ENCODE measurements at regions not wholly inside any gene's neighbourhood (a gene's known extent, or its start where the extent isn't known, plus 50 kb on each side); places are given as distances from the start of the nearest gene placed in this dataset.

DNA sequence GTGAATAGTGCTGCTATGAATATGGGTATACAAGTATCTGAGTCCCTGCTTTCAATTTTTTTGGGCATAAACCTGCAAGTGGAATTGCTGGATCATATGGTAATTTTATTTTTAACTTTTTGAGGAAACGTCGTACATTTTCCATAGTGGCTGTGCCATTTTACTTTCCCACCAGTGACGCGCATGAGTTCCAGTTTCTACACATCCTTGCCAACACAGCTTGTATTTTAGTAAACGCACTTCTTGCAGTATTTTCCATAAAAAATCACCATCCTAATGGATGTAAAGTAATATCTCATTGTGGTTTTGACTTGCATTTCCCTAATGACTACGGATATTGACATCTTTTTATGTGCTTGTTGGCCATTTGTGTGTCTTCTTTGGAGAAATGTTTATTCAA lies 105.0 kb downstream of the NFKBIZ start:
- Histone ChIP-seq H3K27ac (ENCODE audit: low read depth, low read length) (no peak overlapping the region), H3K4me3 (ENCODE audit: low read length) (no peak overlapping the region), H3K36me3 (ENCODE audit: insufficient read depth, low read length) (no peaks in the 10 kb centered on the region), H3K27me3 (ENCODE audit: insufficient read depth, low read length, poor library complexity, severe bottlenecking) (no peaks in the 10 kb centered on the region), H3K4me1 (ENCODE audit: insufficient read depth, low read length) (no peaks in the 10 kb centered on the region), H3K9me3 (ENCODE audit: low read length) (no peaks in the 10 kb centered on the region)
- Mint-ChIP-seq H3K27ac (no peak overlapping the region), H3K27me3 (peaks cover under 1 to 22% of the 10 kb centered on the region in 2 donors), H3K36me3 (peaks cover 0 to 12% (median 5%) of the 10 kb centered on the region in 3 donors), H3K4me1 (peaks cover 0 to 5% (median 4%) of the 10 kb centered on the region in 3 donors), H3K4me3 (no peak overlapping the region), H3K9me3 (no peaks in the 10 kb centered on the region)
- no peak for DNase-seq
- CTCF ChIA-PET = no interaction called here
- POLR2A ChIA-PET = no interaction called here

DNA sequence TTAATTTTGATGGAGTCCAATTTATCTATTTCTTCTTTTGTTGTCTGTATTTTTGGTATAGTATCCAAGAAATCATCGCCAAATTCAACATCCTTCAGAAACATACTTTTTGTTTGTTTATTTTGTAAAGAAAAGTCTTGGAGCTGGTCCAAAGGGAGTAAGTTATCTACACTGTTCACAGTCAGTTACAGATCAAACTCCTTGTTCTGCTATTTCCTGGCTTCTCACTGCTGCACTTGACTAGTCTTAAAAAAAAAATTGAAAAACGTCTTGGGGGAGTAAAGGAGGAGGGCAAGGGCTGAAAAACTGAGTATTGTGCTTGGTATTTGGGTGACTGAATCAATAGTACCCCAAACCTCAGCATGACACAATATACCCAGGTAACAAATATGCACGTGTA lies 105.6 kb downstream of the NFKBIZ start:
- H3K9me3 ChIP-seq (ENCODE audit: low read length) = no peaks in the 10 kb centered on the region
- H3K36me3 ChIP-seq (ENCODE audit: insufficient read depth, low read length) = no peaks in the 10 kb centered on the region
- no peak for DNase-seq
- Mint-ChIP-seq H3K9me3 (no peaks in the 10 kb centered on the region), H3K4me1 (peaks cover 0 to 5% (median 4%) of the 10 kb centered on the region in 3 donors), H3K27ac (no peak overlapping the region), H3K36me3 (peaks cover 0 to 11% (median 5%) of the 10 kb centered on the region in 3 donors), H3K27me3 (peaks cover 0 to 22% of the 10 kb centered on the region in 2 donors), H3K4me3 (no peak overlapping the region)
- no peak overlapping the region for H3K4me3 ChIP-seq (ENCODE audit: low read length)
- CTCF ChIA-PET = no interaction called here
- no peaks in the 10 kb centered on the region for H3K4me1 ChIP-seq (ENCODE audit: insufficient read depth, low read length)
- no peak overlapping the region for H3K27ac ChIP-seq (ENCODE audit: low read depth, low read length)
- H3K27me3 ChIP-seq (ENCODE audit: insufficient read depth, low read length, poor library complexity, severe bottlenecking) = no peaks in the 10 kb centered on the region
- POLR2A ChIA-PET = no interaction called here

- Histone ChIP-seq H3K4me3 (ENCODE audit: low read length) (no peak overlapping the region), H3K4me1 (ENCODE audit: insufficient read depth, low read length) (no peaks in the 10 kb centered on the region), H3K9me3 (ENCODE audit: low read length) (no peaks in the 10 kb centered on the region), H3K36me3 (ENCODE audit: insufficient read depth, low read length) (no peaks in the 10 kb centered on the region), H3K27me3 (ENCODE audit: insufficient read depth, low read length, poor library complexity, severe bottlenecking) (no peaks in the 10 kb centered on the region), H3K27ac (ENCODE audit: low read depth, low read length) (no peak overlapping the region)
- H3K36me3 Mint-ChIP-seq = peaks cover 0 to 3% (median 0%) of the 10 kb centered on the region in 3 donors
- ChIA-PET POLR2A (no interaction called here), CTCF (interaction anchor here (1.0 kb wide), 1 partner anchor 10 kb away, joined by 3 read pairs; no protein-coding TSS in a partner anchor)
- no peak overlapping the region for H3K4me3 Mint-ChIP-seq
- H3K27me3 Mint-ChIP-seq = no peaks in the 10 kb centered on the region
- H3K4me1 Mint-ChIP-seq = no peaks in the 10 kb centered on the region
- no peak for DNase-seq
- no peak overlapping the region for H3K27ac Mint-ChIP-seq
- peaks cover 0 to 1% (median 0%) of the 10 kb centered on the region in 5 donors for H3K9me3 Mint-ChIP-seq
Measured at GRCh38 chr3:101962055-101962454, 112.7 kb downstream of the NFKBIZ start.

DNA sequence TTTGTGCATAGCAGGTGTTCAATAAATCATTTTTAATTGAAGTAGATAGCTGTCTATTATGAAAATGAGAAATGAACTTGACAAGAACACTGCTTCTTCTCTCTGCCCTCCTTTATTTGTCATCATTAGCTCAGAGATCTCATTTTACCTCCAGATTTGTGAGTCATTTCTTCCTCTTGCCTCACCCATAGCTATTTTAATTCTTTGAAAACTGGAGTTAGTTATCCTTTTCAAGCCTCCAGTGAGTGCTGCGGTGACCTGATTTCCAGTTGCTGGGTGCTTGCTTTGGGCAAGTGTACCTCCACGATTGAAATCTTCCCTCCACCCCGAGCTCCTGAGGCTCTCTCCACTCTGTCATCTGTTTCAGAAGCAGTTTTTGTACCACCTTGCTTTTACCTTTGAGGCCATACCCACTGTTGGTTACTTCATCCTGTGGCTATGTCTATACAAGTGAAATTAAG lies 114.6 kb downstream of the NFKBIZ start:
- Histone ChIP-seq H3K27me3 (ENCODE audit: insufficient read depth, low read length, poor library complexity, severe bottlenecking) (no peaks in the 10 kb centered on the region), H3K4me3 (ENCODE audit: low read length) (no peak overlapping the region), H3K4me1 (ENCODE audit: insufficient read depth, low read length) (no peaks in the 10 kb centered on the region), H3K36me3 (ENCODE audit: insufficient read depth, low read length) (no peaks in the 10 kb centered on the region), H3K9me3 (ENCODE audit: low read length) (no peaks in the 10 kb centered on the region), H3K27ac (ENCODE audit: low read depth, low read length) (no peak overlapping the region)
- H3K4me1 Mint-ChIP-seq = no peaks in the 10 kb centered on the region
- peaks cover 0 to 3% (median 0%) of the 10 kb centered on the region in 5 donors for H3K9me3 Mint-ChIP-seq
- ChIA-PET CTCF (no interaction called here), POLR2A (no interaction called here)
- peaks cover 0 to 10% (median 2%) of the 10 kb centered on the region in 3 donors for H3K36me3 Mint-ChIP-seq
- DNase-seq = no peak
- peak overlapping the region in 1 of 8 donors; percentile 13 for H3K27ac Mint-ChIP-seq
- H3K27me3 Mint-ChIP-seq = no peaks in the 10 kb centered on the region
- H3K4me3 Mint-ChIP-seq = no peak overlapping the region

GRCh38 chr3:101964861-101965260 lies 115.5 kb downstream of the NFKBIZ start:
- ChIA-PET CTCF (no interaction called here), POLR2A (no interaction called here)
- H3K36me3 ChIP-seq (ENCODE audit: insufficient read depth, low read length) = no peaks in the 10 kb centered on the region
- Mint-ChIP-seq H3K27ac (no peak overlapping the region), H3K4me3 (no peak overlapping the region), H3K9me3 (peaks cover 0 to 5% (median 0%) of the 10 kb centered on the region in 5 donors), H3K27me3 (no peaks in the 10 kb centered on the region), H3K36me3 (peaks cover 0 to 10% (median 2%) of the 10 kb centered on the region in 3 donors), H3K4me1 (no peaks in the 10 kb centered on the region)
- no peaks in the 10 kb centered on the region for H3K4me1 ChIP-seq (ENCODE audit: insufficient read depth, low read length)
- H3K27ac ChIP-seq (ENCODE audit: low read depth, low read length) = no peak overlapping the region
- no peak for DNase-seq
- no peaks in the 10 kb centered on the region for H3K9me3 ChIP-seq (ENCODE audit: low read length)
- H3K27me3 ChIP-seq (ENCODE audit: insufficient read depth, low read length, poor library complexity, severe bottlenecking) = no peaks in the 10 kb centered on the region
- H3K4me3 ChIP-seq (ENCODE audit: low read length) = no peak overlapping the region

GRCh38 chr3:101966226-101966625 lies 116.9 kb downstream of the NFKBIZ start:
- Mint-ChIP-seq H3K4me3 (no peak overlapping the region), H3K36me3 (peaks cover 0 to 10% (median 3%) of the 10 kb centered on the region in 3 donors), H3K9me3 (peaks cover 0 to 8% (median 0%) of the 10 kb centered on the region in 5 donors), H3K27me3 (no peaks in the 10 kb centered on the region), H3K27ac (no peak overlapping the region), H3K4me1 (no peaks in the 10 kb centered on the region)
- no peak overlapping the region for H3K27ac ChIP-seq (ENCODE audit: low read depth, low read length)
- H3K36me3 ChIP-seq (ENCODE audit: insufficient read depth, low read length) = no peaks in the 10 kb centered on the region
- DNase-seq = no peak
- POLR2A ChIA-PET = no interaction called here
- no peaks in the 10 kb centered on the region for H3K4me1 ChIP-seq (ENCODE audit: insufficient read depth, low read length)
- H3K4me3 ChIP-seq (ENCODE audit: low read length) = no peak overlapping the region
- CTCF ChIA-PET = no interaction called here
- no peaks in the 10 kb centered on the region for H3K9me3 ChIP-seq (ENCODE audit: low read length)
- no peaks in the 10 kb centered on the region for H3K27me3 ChIP-seq (ENCODE audit: insufficient read depth, low read length, poor library complexity, severe bottlenecking)

DNA sequence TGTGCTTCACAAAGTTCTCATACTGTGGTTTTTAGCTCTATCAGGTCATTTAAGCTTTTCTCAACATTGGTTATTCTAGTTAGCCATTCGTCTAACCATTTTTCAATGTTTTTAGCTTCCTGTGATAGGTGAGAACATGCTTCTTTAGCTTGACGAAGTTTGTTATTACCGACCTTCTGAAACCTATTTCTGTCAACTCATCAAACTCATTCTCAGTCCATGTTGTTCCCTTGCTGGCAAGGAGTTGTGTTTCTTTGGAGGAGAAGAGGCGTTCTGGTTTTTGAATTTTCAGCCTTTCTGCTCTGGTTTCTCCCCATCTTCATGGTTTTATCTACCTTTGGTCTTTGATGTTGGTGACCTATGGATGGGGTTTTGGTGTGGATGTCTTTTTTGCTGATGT lies 120.9 kb downstream of the NFKBIZ start:
- CTCF ChIA-PET = no interaction called here
- no peak for DNase-seq
- Histone ChIP-seq H3K9me3 (ENCODE audit: low read length) (no peaks in the 10 kb centered on the region), H3K36me3 (ENCODE audit: insufficient read depth, low read length) (no peaks in the 10 kb centered on the region), H3K27me3 (ENCODE audit: insufficient read depth, low read length, poor library complexity, severe bottlenecking) (no peaks in the 10 kb centered on the region), H3K4me1 (ENCODE audit: insufficient read depth, low read length) (no peaks in the 10 kb centered on the region), H3K4me3 (ENCODE audit: low read length) (no peak overlapping the region), H3K27ac (ENCODE audit: low read depth, low read length) (no peak overlapping the region)
- POLR2A ChIA-PET = no interaction called here
- Mint-ChIP-seq H3K4me1 (peaks cover 0 to 9% (median 8%) of the 10 kb centered on the region in 3 donors), H3K9me3 (peaks cover 0 to 8% (median 0%) of the 10 kb centered on the region in 5 donors), H3K4me3 (no peak overlapping the region), H3K27me3 (no peaks in the 10 kb centered on the region), H3K27ac (no peak overlapping the region), H3K36me3 (peaks cover 0 to 10% (median 3%) of the 10 kb centered on the region in 3 donors)

- Mint-ChIP-seq H3K4me1 (peaks cover 0 to 9% (median 8%) of the 10 kb centered on the region in 3 donors), H3K27ac (no peak overlapping the region)
- CTCF ChIA-PET = interaction anchor here (1.3 kb wide), 1 partner anchor 9 kb away, joined by 3 read pairs; no protein-coding TSS in a partner anchor
Measured at GRCh38 chr3:101970905-101971304, 121.6 kb downstream of the NFKBIZ start.

More at GRCh38 chr3:101970905-101971304, 121.6 kb downstream of the NFKBIZ start:
- Histone ChIP-seq H3K9me3 (ENCODE audit: low read length) (no peaks in the 10 kb centered on the region), H3K36me3 (ENCODE audit: insufficient read depth, low read length) (no peaks in the 10 kb centered on the region), H3K4me3 (ENCODE audit: low read length) (no peak overlapping the region), H3K27me3 (ENCODE audit: insufficient read depth, low read length, poor library complexity, severe bottlenecking) (no peaks in the 10 kb centered on the region), H3K27ac (ENCODE audit: low read depth, low read length) (no peak overlapping the region), H3K4me1 (ENCODE audit: insufficient read depth, low read length) (no peaks in the 10 kb centered on the region)
- Mint-ChIP-seq H3K27me3 (no peaks in the 10 kb centered on the region), H3K36me3 (peaks cover 0 to 10% (median 3%) of the 10 kb centered on the region in 3 donors), H3K4me3 (no peak overlapping the region), H3K9me3 (peaks cover 0 to 8% (median 0%) of the 10 kb centered on the region in 5 donors)
- POLR2A ChIA-PET = no interaction called here
- no peak for DNase-seq

All from CD8-positive, alpha-beta memory T cell (primary cell).